GM12878 (cell line): ENCODE measurements at regions not wholly inside any gene's neighbourhood (a gene's known extent, or its start where the extent isn't known, plus 50 kb on each side); places are given as distances from the start of the nearest gene placed in this dataset.

Source experiments
- IRF3 ChIP-seq: fragments of 450-650 bp; IDR thresholded peaks from 2 replicates; pipeline ENCODE4 v1.6.1; 2014; ENCODE audit warnings: mild to moderate bottlenecking
- IRF5 ChIP-seq: fragments of 450-650 bp; IDR thresholded peaks from 2 replicates; pipeline ENCODE4 v1.6.1; 2017; ENCODE audit warnings: borderline replicate concordance
- NFXL1 ChIP-seq: fragments of 450-650 bp; IDR thresholded peaks from 2 replicates; pipeline ENCODE4 v1.6.1; 2017; ENCODE audit warnings: antibody characterized with exemption, mild to moderate bottlenecking, borderline replicate concordance
- RBBP5 ChIP-seq: fragments of 200-600 bp; sonication (generic); conservative IDR thresholded peaks from 2 replicates; pipeline ENCODE4 v1.6.1; 2016
- SIX5 ChIP-seq: IDR thresholded peaks from 2 replicates; pipeline ENCODE4 v1.6.1; 2011; ENCODE audit warnings: mild to moderate bottlenecking, low read depth, low read length, moderate library complexity; ENCODE audit not compliant: severe bottlenecking
- SMAD1 ChIP-seq: fragments of 450-650 bp; IDR thresholded peaks from 2 replicates; pipeline ENCODE4 v1.6.1; 2018; ENCODE audit warnings: mild to moderate bottlenecking, low read depth; ENCODE audit not compliant: partially characterized antibody
- SREBF1 ChIP-seq: IDR thresholded peaks from 2 replicates; pipeline ENCODE4 v1.6.1; 2012; ENCODE audit warnings: mild to moderate bottlenecking, low read length
- TF ChIP-seq, protein P1 (sequence below): IDR thresholded peaks from 2 replicates; pipeline ENCODE4 v1.6.1; 2012; ENCODE audit warnings: mild to moderate bottlenecking, low read depth, low read length

DNA sequence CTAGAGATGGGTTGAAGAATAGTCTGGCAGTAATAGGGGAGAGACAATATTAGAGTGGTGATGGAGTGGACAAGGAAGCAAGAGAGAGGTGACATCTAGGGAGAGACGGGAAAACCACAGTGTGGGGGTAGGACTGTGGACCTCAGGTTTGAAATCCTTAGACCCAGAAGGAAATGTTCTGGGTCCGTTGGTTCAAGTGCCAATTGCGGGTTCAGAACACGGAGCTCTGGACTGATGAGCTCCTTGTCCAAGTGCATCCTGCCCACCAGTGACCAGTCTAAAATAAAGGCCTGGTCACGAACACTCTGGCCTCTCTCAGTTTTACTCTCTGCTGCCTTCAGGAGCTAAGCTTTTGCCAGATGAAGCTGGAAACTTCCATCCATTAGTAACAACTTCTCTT lies 174.0 kb downstream of the LINC00237 start (continued):
- TF ChIP-seq SMAD1 = no peak
- no peak for TF ChIP-seq SIX5
- no peak for TF ChIP-seq RBBP5
- TF ChIP-seq NFXL1 = no peak
- TF ChIP-seq IRF5 = no peak
- no peak for TF ChIP-seq SREBF1
- TF ChIP-seq IRF3 = no peak
- TF ChIP-seq, protein P1, sequence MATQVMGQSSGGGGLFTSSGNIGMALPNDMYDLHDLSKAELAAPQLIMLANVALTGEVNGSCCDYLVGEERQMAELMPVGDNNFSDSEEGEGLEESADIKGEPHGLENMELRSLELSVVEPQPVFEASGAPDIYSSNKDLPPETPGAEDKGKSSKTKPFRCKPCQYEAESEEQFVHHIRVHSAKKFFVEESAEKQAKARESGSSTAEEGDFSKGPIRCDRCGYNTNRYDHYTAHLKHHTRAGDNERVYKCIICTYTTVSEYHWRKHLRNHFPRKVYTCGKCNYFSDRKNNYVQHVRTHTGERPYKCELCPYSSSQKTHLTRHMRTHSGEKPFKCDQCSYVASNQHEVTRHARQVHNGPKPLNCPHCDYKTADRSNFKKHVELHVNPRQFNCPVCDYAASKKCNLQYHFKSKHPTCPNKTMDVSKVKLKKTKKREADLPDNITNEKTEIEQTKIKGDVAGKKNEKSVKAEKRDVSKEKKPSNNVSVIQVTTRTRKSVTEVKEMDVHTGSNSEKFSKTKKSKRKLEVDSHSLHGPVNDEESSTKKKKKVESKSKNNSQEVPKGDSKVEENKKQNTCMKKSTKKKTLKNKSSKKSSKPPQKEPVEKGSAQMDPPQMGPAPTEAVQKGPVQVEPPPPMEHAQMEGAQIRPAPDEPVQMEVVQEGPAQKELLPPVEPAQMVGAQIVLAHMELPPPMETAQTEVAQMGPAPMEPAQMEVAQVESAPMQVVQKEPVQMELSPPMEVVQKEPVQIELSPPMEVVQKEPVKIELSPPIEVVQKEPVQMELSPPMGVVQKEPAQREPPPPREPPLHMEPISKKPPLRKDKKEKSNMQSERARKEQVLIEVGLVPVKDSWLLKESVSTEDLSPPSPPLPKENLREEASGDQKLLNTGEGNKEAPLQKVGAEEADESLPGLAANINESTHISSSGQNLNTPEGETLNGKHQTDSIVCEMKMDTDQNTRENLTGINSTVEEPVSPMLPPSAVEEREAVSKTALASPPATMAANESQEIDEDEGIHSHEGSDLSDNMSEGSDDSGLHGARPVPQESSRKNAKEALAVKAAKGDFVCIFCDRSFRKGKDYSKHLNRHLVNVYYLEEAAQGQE = no peak
- TF ChIP-seq, all 136 proteins: peak for 0
